DOHH2 (cell line): ENCODE measurements at regions not wholly inside any gene's neighbourhood (a gene's known extent, or its start where the extent isn't known, plus 50 kb on each side); places are given as distances from the start of the nearest gene placed in this dataset.

Experiments
- EZH2phosphoT487 ChIP-seq: fragments of 200-600 bp; sonication (generic); IDR thresholded peaks from 2 replicates; pipeline ENCODE4 v1.6.1; 2017; ENCODE audit warnings: borderline replicate concordance, mild to moderate bottlenecking, antibody characterized with exemption, low read length, moderate library complexity, mixed read lengths
- TF ChIP-seq, protein P1 (sequence below): fragments of 200-600 bp; sonication (generic); IDR thresholded peaks from one replicate; pipeline ENCODE4 v1.5.1; 2014; ENCODE audit warnings: antibody characterized with exemption, mild to moderate bottlenecking, low read depth, low read length; ENCODE audit not compliant: poor library complexity, severe bottlenecking

DNA sequence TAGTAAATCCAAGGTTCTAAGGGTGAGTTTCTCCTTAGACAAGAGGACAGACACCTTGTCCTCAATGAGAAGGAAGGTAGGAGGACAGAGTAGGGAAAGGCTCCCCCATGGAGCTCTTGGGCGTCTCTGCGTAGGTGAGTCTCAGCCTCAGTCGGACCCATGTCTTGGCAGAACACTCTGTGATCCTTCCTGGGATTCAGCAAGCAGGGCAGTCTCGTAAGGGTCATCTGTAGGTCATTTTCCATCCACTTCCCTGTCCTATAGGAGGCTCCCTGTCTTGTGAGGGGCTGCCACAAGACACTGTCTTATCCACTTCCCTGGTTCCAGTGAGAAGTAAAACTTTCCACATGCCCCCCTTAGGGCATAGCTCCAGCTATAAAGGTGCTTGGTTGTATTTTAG lies 122.6 kb upstream of the TWIST2 start:
- TF ChIP-seq, protein P1, sequence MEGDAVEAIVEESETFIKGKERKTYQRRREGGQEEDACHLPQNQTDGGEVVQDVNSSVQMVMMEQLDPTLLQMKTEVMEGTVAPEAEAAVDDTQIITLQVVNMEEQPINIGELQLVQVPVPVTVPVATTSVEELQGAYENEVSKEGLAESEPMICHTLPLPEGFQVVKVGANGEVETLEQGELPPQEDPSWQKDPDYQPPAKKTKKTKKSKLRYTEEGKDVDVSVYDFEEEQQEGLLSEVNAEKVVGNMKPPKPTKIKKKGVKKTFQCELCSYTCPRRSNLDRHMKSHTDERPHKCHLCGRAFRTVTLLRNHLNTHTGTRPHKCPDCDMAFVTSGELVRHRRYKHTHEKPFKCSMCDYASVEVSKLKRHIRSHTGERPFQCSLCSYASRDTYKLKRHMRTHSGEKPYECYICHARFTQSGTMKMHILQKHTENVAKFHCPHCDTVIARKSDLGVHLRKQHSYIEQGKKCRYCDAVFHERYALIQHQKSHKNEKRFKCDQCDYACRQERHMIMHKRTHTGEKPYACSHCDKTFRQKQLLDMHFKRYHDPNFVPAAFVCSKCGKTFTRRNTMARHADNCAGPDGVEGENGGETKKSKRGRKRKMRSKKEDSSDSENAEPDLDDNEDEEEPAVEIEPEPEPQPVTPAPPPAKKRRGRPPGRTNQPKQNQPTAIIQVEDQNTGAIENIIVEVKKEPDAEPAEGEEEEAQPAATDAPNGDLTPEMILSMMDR, result no peak
- TF ChIP-seq EZH2phosphoT487, result no peak
